H1 (cell line): ENCODE measurements at regions not wholly inside any gene's neighbourhood (a gene's known extent, or its start where the extent isn't known, plus 50 kb on each side); places are given as distances from the start of the nearest gene placed in this dataset.

Experiments
- CTCF ChIA-PET: fragments of 300-600 bp; sonication (Branson Sonifier 250); formaldehyde crosslinking; loops from one replicate; lab custom pipeline; 2021; ENCODE audit not compliant: partially characterized antibody; lab: Charles Lee
- POLR2A ChIA-PET: fragments of 300-600 bp; sonication (Branson Sonifier 250); formaldehyde crosslinking; loops from one replicate; lab custom pipeline; 2021; ENCODE audit warnings: inconsistent platforms; ENCODE audit not compliant: partially characterized antibody; lab: Charles Lee
- DNase-seq, 2 experiments: peaks; one replicate each; pipeline versions ENCODE4 v3.0.0 to v3.0.0-alpha.2; 2010 to 2022; ENCODE audit warnings: low spot score in 2 of 2, low read depth in 1 of 2, mixed read lengths in 1 of 2
- FAIRE-seq: peaks from 2 replicates; lab custom pipeline; 2011; peaks lifted over from hg19 to GRCh38; lab: Jason Lieb, UNC
- H2AFZ ChIP-seq: 2 replicates; pipeline ENCODE4 v1.8.1; 2012; ENCODE audit warnings: low read length, inconsistent platforms
- H2AK5ac ChIP-seq: 2 replicates; pipeline ENCODE4 v1.6.1; 2013; ENCODE audit warnings: low read depth, low read length
- H2BK120ac ChIP-seq: replicated peaks from 2 replicates; pipeline ENCODE3; 2013; ENCODE audit warnings: low read depth, low read length, inconsistent platforms
- H2BK12ac ChIP-seq: 2 replicates; pipeline ENCODE4 v1.6.1; 2013; ENCODE audit warnings: low read depth, low read length
- H2BK15ac ChIP-seq: 2 replicates; pipeline ENCODE4 v1.6.1; 2013; ENCODE audit warnings: low read length
- H2BK20ac ChIP-seq: 2 replicates; pipeline ENCODE4 v1.6.1; 2013; ENCODE audit warnings: low read length
- H2BK5ac ChIP-seq: 2 replicates; pipeline ENCODE4 v1.6.1; 2013; ENCODE audit warnings: low read depth, low read length
- H3K14ac ChIP-seq: 2 replicates; pipeline ENCODE4 v1.6.1; 2013; ENCODE audit warnings: inconsistent platforms; ENCODE audit not compliant: insufficient read length
- H3K18ac ChIP-seq: 2 replicates; pipeline ENCODE4 v1.6.1; 2013; ENCODE audit warnings: low read length; ENCODE audit errors: extremely low read depth
- H3K23ac ChIP-seq: 2 replicates; pipeline ENCODE4 v1.6.1; 2013; ENCODE audit warnings: inconsistent platforms; ENCODE audit not compliant: insufficient read length
- H3K23me2 ChIP-seq: 2 replicates; pipeline ENCODE4 v1.6.1; 2013; ENCODE audit warnings: low read depth, low read length
- H3K27ac ChIP-seq: 2 replicates; pipeline ENCODE4 v1.6.1; 2011; ENCODE audit warnings: low read depth, low read length, inconsistent platforms
- H3K27me3 ChIP-seq, 4 experiments: replicated peaks in 1 of 4; 1 replicate in 1 of 4; 2 replicates in 3 of 4; pipeline versions ENCODE4 v1.6.1 to v1.8.1; 2011 to 2013; ENCODE audit warnings: low read length in 3 of 4, mild to moderate bottlenecking in 3 of 4, inconsistent platforms in 2 of 4, mixed read lengths in 2 of 4, moderate library complexity in 1 of 4; ENCODE audit not compliant: control insufficient read depth in 3 of 4, insufficient read depth in 3 of 4; ENCODE audit errors: extremely low read depth in 1 of 4
- H3K36me3 ChIP-seq, 4 experiments: 2 replicates each; pipeline versions ENCODE4 v1.6.1 to v1.8.1; 2011 to 2013; ENCODE audit warnings: mild to moderate bottlenecking in 4 of 4, low read length in 3 of 4, moderate library complexity in 2 of 4, control low read depth in 1 of 4, inconsistent platforms in 1 of 4; ENCODE audit not compliant: insufficient read depth in 4 of 4, control insufficient read depth in 2 of 4
- H3K4ac ChIP-seq: replicated peaks from 2 replicates; pipeline ENCODE3; 2013; ENCODE audit warnings: low read length, low read depth, mixed read lengths, inconsistent platforms; ENCODE audit not compliant: insufficient read length
- H3K4me1 ChIP-seq, 4 experiments: replicated peaks in 1 of 4; 1 replicate in 1 of 4; 2 replicates in 3 of 4; pipeline versions ENCODE4 v1.6.1 to v1.8.1; 2011 to 2013; ENCODE audit warnings: low read length in 3 of 4, inconsistent platforms in 2 of 4, mixed read lengths in 1 of 4; ENCODE audit not compliant: insufficient read depth in 4 of 4, control insufficient read depth in 3 of 4
- H3K4me2 ChIP-seq, 2 experiments: 2 replicates each; pipeline versions ENCODE4 v1.6.1 to v1.8.1; 2011 to 2013; ENCODE audit warnings: low read depth in 2 of 2, low read length in 2 of 2, control low read depth in 1 of 2, inconsistent platforms in 1 of 2, mild to moderate bottlenecking in 1 of 2; ENCODE audit not compliant: insufficient read depth in 1 of 2
- H3K4me3 ChIP-seq, 4 experiments: fragments of 200-600, 300-600 bp in 1 of 4; sonication (generic), shearing (Covaris generic), sonication (Bioruptor Twin) in 1 of 4; 2 replicates each; pipeline versions ENCODE4 v1.5.1 to v1.8.1; 2011 to 2016; ENCODE audit warnings: low read length in 4 of 4, low read depth in 3 of 4, control low read depth in 2 of 4, inconsistent platforms in 2 of 4, mild to moderate bottlenecking in 2 of 4, mixed read lengths in 1 of 4, moderate library complexity in 1 of 4; ENCODE audit not compliant: insufficient read depth in 2 of 4; ENCODE audit errors: extremely low read depth in 1 of 4
- H3K56ac ChIP-seq: replicated peaks from 2 replicates; pipeline ENCODE3; 2013; ENCODE audit warnings: low read depth, mild to moderate bottlenecking, mixed read lengths, low read length, inconsistent platforms; ENCODE audit not compliant: insufficient read length
- H3K79me1 ChIP-seq: 2 replicates; pipeline ENCODE4 v1.6.1; 2013; ENCODE audit warnings: low read depth, low read length, control low read depth
- H3K79me2 ChIP-seq, 2 experiments: 2 replicates each; pipeline versions ENCODE4 v1.6.1 to v1.8.1; 2012 to 2013; ENCODE audit warnings: low read length in 2 of 2, mild to moderate bottlenecking in 2 of 2, inconsistent platforms in 1 of 2; ENCODE audit not compliant: insufficient read depth in 2 of 2, control insufficient read depth in 1 of 2
- H3K9ac ChIP-seq, 4 experiments: replicated peaks in 1 of 4; 1 replicate in 1 of 4; 2 replicates in 3 of 4; pipeline versions ENCODE4 v1.6.1 to v1.8.1; 2011 to 2013; ENCODE audit warnings: low read depth in 3 of 4, low read length in 3 of 4, control low read depth in 2 of 4, mild to moderate bottlenecking in 2 of 4, moderate library complexity in 2 of 4, inconsistent platforms in 1 of 4; ENCODE audit errors: extremely low read depth in 1 of 4
- H3K9me3 ChIP-seq, 2 experiments: 2 replicates each; pipeline versions ENCODE4 v1.6.1 to v1.8.1; 2012 to 2013; ENCODE audit warnings: mild to moderate bottlenecking in 2 of 2, moderate library complexity in 2 of 2, control low read depth in 1 of 2, inconsistent platforms in 1 of 2, low read depth in 1 of 2, low read length in 1 of 2, mixed read lengths in 1 of 2; ENCODE audit not compliant: insufficient read depth in 2 of 2
- H4K20me1 ChIP-seq, 2 experiments: replicated peaks in 1 of 2; 2 replicates each; pipeline versions ENCODE3 to v1.8.1; 2011 to 2013; ENCODE audit warnings: inconsistent platforms in 2 of 2, low read length in 2 of 2, mild to moderate bottlenecking in 1 of 2; ENCODE audit not compliant: insufficient read depth in 2 of 2, control insufficient read depth in 1 of 2
- H4K5ac ChIP-seq: 2 replicates; pipeline ENCODE4 v1.6.1; 2013; ENCODE audit warnings: low read length, low read depth, mixed read lengths, inconsistent platforms; ENCODE audit not compliant: insufficient read length
- H4K8ac ChIP-seq: 2 replicates; pipeline ENCODE4 v1.8.0; 2013; ENCODE audit warnings: mild to moderate bottlenecking, moderate library complexity, low read length, inconsistent platforms; ENCODE audit not compliant: insufficient read depth; ENCODE audit errors: extremely low read depth
- H4K91ac ChIP-seq: replicated peaks from 2 replicates; pipeline ENCODE3; 2013; ENCODE audit warnings: low read length, mixed read lengths, inconsistent platforms; ENCODE audit not compliant: insufficient read length
- BCL11A ChIP-seq, 2 experiments: IDR thresholded peaks; one replicate each; pipeline ENCODE4 v1.6.1; 2011; ENCODE audit warnings: low read depth in 2 of 2, low read length in 2 of 2, mild to moderate bottlenecking in 2 of 2
- CBX5 ChIP-seq: fragments of 300-800, 300-1000 bp; sonication (generic); IDR thresholded peaks from 2 replicates; pipeline ENCODE4 v1.7.1; 2016; ENCODE audit warnings: antibody characterized with exemption, low read length, low read depth
- CBX8 ChIP-seq: fragments of 300-800, 300-1000 bp; sonication (generic); IDR thresholded peaks from 2 replicates; pipeline ENCODE4 v1.7.1; 2016; ENCODE audit warnings: low read depth, low read length, borderline replicate concordance
- CEBPB ChIP-seq: IDR thresholded peaks from 2 replicates; pipeline ENCODE4 v1.6.1; 2012; ENCODE audit warnings: low read depth, low read length
- CHD1 ChIP-seq: IDR thresholded peaks from 2 replicates; pipeline ENCODE4 v1.6.1; 2012; ENCODE audit warnings: low read depth, low read length, improper control_type of control experiment
- NRF1 ChIP-seq: IDR thresholded peaks from 2 replicates; pipeline ENCODE4 v1.6.1; 2011; ENCODE audit warnings: mild to moderate bottlenecking, low read depth, low read length, improper control_type of control experiment
- RBBP5 ChIP-seq: IDR thresholded peaks from 2 replicates; pipeline ENCODE4 v1.7.1; 2012; ENCODE audit warnings: low read depth, mild to moderate bottlenecking, inconsistent platforms, low read length, moderate library complexity, borderline replicate concordance
- RFX5 ChIP-seq: IDR thresholded peaks from 2 replicates; pipeline ENCODE4 v1.6.1; 2011; ENCODE audit warnings: low read depth, low read length, improper control_type of control experiment, borderline replicate concordance
- RNF2 ChIP-seq: fragments of 200-900, 300-1000 bp; sonication (generic); IDR thresholded peaks from 2 replicates; pipeline ENCODE4 v1.7.1; 2016; ENCODE audit warnings: borderline replicate concordance, low read depth, mild to moderate bottlenecking, antibody characterized with exemption, low read length; ENCODE audit not compliant: poor library complexity, severe bottlenecking; ENCODE audit errors: missing control alignments
- SIRT6 ChIP-seq: IDR thresholded peaks from one replicate; pipeline ENCODE4 v1.7.1; 2012; ENCODE audit warnings: low read length, inconsistent platforms
- SP4 ChIP-seq: IDR thresholded peaks from 2 replicates; pipeline ENCODE4 v1.6.1; 2012; ENCODE audit warnings: low read length, inconsistent platforms
- SUZ12 ChIP-seq: fragments of 200-600 bp; sonication (generic); IDR thresholded peaks from 2 replicates; pipeline ENCODE4 v1.6.1; 2012; ENCODE audit warnings: mild to moderate bottlenecking, inconsistent platforms, low read length, moderate library complexity, mixed read lengths
- TEAD4 ChIP-seq: IDR thresholded peaks from 2 replicates; pipeline ENCODE4 v1.6.1; 2012; ENCODE audit warnings: low read depth, low read length, inconsistent platforms, mixed read lengths
- WGBS, 2 experiments: shearing (Covaris generic) in 1 of 2; methylation state at CpG; one replicate each; pipeline versions ENCODE4 v1.1.6 to v1.1.7; 2013 to 2015; ENCODE audit warnings: low lambda C conversion rate in 2 of 2, mixed read lengths in 2 of 2, inconsistent platforms in 1 of 2, low coverage in 1 of 2, missing lambda C conversion rate in 1 of 2; ENCODE audit not compliant: insufficient replicate concordance in 2 of 2, insufficient coverage in 1 of 2, insufficient read length in 1 of 2; ENCODE audit errors: extremely low coverage in 1 of 2, missing lambda C conversion rate in 1 of 2; 5-methylcytosine and 5-hydroxymethylcytosine counted together
- TF ChIP-seq, protein P1 (sequence below): IDR thresholded peaks from 2 replicates; pipeline ENCODE4 v1.6.1; 2012; ENCODE audit warnings: low read length, inconsistent platforms

GRCh38 chr10:47079204-47079580 lies 168.0 kb downstream of the PTPN20 start:
- FAIRE-seq, result no peak
- Histone ChIP-seq H2BK5ac (no peak overlapping the region), H3K4me1 (no peaks in the 10 kb centered on the region), H2BK15ac (no peak overlapping the region), H3K27me3 (no peaks in the 10 kb centered on the region), H3K23ac (no peak overlapping the region), H2AFZ (no peak overlapping the region), H3K56ac (no peak overlapping the region), H3K36me3 (no peaks in the 10 kb centered on the region), H2AK5ac (no peak overlapping the region), H4K20me1 (no peaks in the 10 kb centered on the region), H3K23me2 (no peaks in the 10 kb centered on the region), H3K79me2 (no peaks in the 10 kb centered on the region), H4K91ac (no peak overlapping the region), H3K9me3 (no peaks in the 10 kb centered on the region), H2BK12ac (no peak overlapping the region), H3K18ac (no peak overlapping the region), H4K8ac (no peak overlapping the region), H2BK120ac (no peak overlapping the region), H4K5ac (no peak overlapping the region), H3K4ac (no peak overlapping the region), H3K4me2 (no peak overlapping the region), H3K9ac (no peak overlapping the region), H3K79me1 (no peaks in the 10 kb centered on the region), H2BK20ac (no peak overlapping the region), H3K4me3 (no peak overlapping the region), H3K14ac (no peak overlapping the region), H3K27ac (no peak overlapping the region)
- 88% methylated on average over 3 of the region's 3 CpGs; no CpG with 5 or more reads in 1 of the 2 experiments for WGBS, 2 experiments
- TF ChIP-seq CBX5, result no peak
- no peak for TF ChIP-seq CEBPB
- no peak for TF ChIP-seq SIRT6
- no peak for TF ChIP-seq RFX5
- TF ChIP-seq RNF2, result no peak
- TF ChIP-seq TEAD4, result no peak
- no peak for TF ChIP-seq BCL11A (IDR thresholded peaks at IDR 0.05; ENCODE audit: low read depth in 2 of 2, low read length in 2 of 2)
- no peak for TF ChIP-seq RBBP5
- TF ChIP-seq SP4, result no peak
- no peak for TF ChIP-seq SUZ12
- TF ChIP-seq CBX8, result no peak
- TF ChIP-seq, protein P1, sequence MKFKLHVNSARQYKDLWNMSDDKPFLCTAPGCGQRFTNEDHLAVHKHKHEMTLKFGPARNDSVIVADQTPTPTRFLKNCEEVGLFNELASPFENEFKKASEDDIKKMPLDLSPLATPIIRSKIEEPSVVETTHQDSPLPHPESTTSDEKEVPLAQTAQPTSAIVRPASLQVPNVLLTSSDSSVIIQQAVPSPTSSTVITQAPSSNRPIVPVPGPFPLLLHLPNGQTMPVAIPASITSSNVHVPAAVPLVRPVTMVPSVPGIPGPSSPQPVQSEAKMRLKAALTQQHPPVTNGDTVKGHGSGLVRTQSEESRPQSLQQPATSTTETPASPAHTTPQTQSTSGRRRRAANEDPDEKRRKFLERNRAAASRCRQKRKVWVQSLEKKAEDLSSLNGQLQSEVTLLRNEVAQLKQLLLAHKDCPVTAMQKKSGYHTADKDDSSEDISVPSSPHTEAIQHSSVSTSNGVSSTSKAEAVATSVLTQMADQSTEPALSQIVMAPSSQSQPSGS, result no peak
- no peak for TF ChIP-seq NRF1
- no peak for TF ChIP-seq CHD1
- CTCF ChIA-PET, result interaction anchor here (0.9 to 1.7 kb wide), 3 partner anchors 27 to 232 kb away, joined by 3 to 4 read pairs (median 4); no protein-coding TSS in a partner anchor
- DNase-seq, result no peak
- POLR2A ChIA-PET, result no interaction called here
